Frontal cortex (tissue), 3 donors: ENCODE measurements at regions not wholly inside any gene's neighbourhood (a gene's known extent, or its start where the extent isn't known, plus 50 kb on each side); places are given as distances from the start of the nearest gene placed in this dataset.
"Not testable (repeated sequence)": the region's sequence is repeated elsewhere in the genome, so short reads cannot be mapped to it uniquely, and the experiment has no call there.

Source experiments
- DNase-seq, 2 donors: peaks; one replicate each; pipeline ENCODE4 v3.0.0; 2012; ENCODE audit warnings: low spot score in 2 of 2
- FAIRE-seq: peaks from 2 replicates; lab custom pipeline; 2012; peaks lifted over from hg19 to GRCh38; lab: Jason Lieb, UNC
- donor health status: control.
- donor health status: control.
- donor health status: control.

- DNase-seq: no peak
- no peak for FAIRE-seq
Observed at GRCh38 chr12:47321436-47321835, 241.7 kb upstream of the AMIGO2 start.

GRCh38 chr12:47319746-47320145 is 240.0 kb upstream of the AMIGO2 start:
- no peak for DNase-seq
- no peak for FAIRE-seq

GRCh38 chr12:47318963-47319362 is 239.2 kb upstream of the AMIGO2 start:
- DNase-seq (no peak), FAIRE-seq (no peak)

GRCh38 chr12:47317175-47317915 is 237.6 kb upstream of the AMIGO2 start:
- DNase-seq (no peak), FAIRE-seq (no peak)

- FAIRE-seq: no peak
Observed at GRCh38 chr12:47316609-47317049, 236.9 kb upstream of the AMIGO2 start.

GRCh38 chr12:47314996-47315395 is 235.2 kb upstream of the AMIGO2 start:
- FAIRE-seq: no peak
- no peak for DNase-seq

More at GRCh38 chr12:47316609-47317049, 236.9 kb upstream of the AMIGO2 start:
- DNase-seq: no peak

GRCh38 chr12:47312808-47313426 is 233.2 kb upstream of the AMIGO2 start:
- FAIRE-seq (no peak), DNase-seq (no peak)

GRCh38 chr12:47312147-47312546 is 232.4 kb upstream of the AMIGO2 start:
- no peak for DNase-seq
- peak; percentile 13 for FAIRE-seq

- DNase-seq (no peak), FAIRE-seq (no peak)
Observed at GRCh38 chr12:47311568-47311967, 231.8 kb upstream of the AMIGO2 start.

- DNase-seq: no peak
- FAIRE-seq: no peak
Observed at GRCh38 chr12:47311010-47311409, 231.3 kb upstream of the AMIGO2 start.

GRCh38 chr12:47308672-47309071 is 228.9 kb upstream of the AMIGO2 start:
- DNase-seq (no peak), FAIRE-seq (no peak)

GRCh38 chr12:47307680-47308399 is 228.1 kb upstream of the AMIGO2 start:
- no peak for FAIRE-seq
- DNase-seq: no peak

GRCh38 chr12:47306773-47307679 is 227.3 kb upstream of the AMIGO2 start:
- FAIRE-seq, DNase-seq: not testable (repeated sequence)

- FAIRE-seq: no peak
Observed at GRCh38 chr12:47306130-47306529, 226.4 kb upstream of the AMIGO2 start.

GRCh38 chr12:47305464-47305863 is 225.7 kb upstream of the AMIGO2 start:
- DNase-seq (no peak), FAIRE-seq (no peak)

More at GRCh38 chr12:47306130-47306529, 226.4 kb upstream of the AMIGO2 start:
- DNase-seq: no peak

- no peak for FAIRE-seq
- no peak for DNase-seq
Observed at GRCh38 chr12:47303995-47304560, 224.3 kb upstream of the AMIGO2 start.

GRCh38 chr12:47303207-47303606 is 223.4 kb upstream of the AMIGO2 start:
- DNase-seq: no peak
- FAIRE-seq: no peak

- DNase-seq (no peak), FAIRE-seq (no peak)
Observed at GRCh38 chr12:47302111-47302671, 222.4 kb upstream of the AMIGO2 start.

- DNase-seq: no peak
- no peak for FAIRE-seq
Observed at GRCh38 chr12:47299586-47299985, 219.8 kb upstream of the AMIGO2 start.
